Gastroesophageal sphincter (tissue), 4 donors: ENCODE measurements at regions not wholly inside any gene's neighbourhood (a gene's known extent, or its start where the extent isn't known, plus 50 kb on each side); places are given as distances from the start of the nearest gene placed in this dataset.

ENCODE experiments used
- ATAC-seq: fragments of 150-250 bp; one replicate; pipeline ENCODE4 v1.9.1; 2016; ENCODE audit warnings: mild to moderate bottlenecking, moderate library complexity
- H3K27ac ChIP-seq, 4 donors: fragments of 200-600 bp; sonication (generic) in 3 of 4; 1 replicate in 3 of 4; 2 replicates in 1 of 4; pipeline ENCODE4 v1.5.1; 2016 to 2019
- H3K27me3 ChIP-seq: fragments of 200-600 bp; sonication (generic); one replicate; pipeline ENCODE4 v1.5.1; 2019
- H3K36me3 ChIP-seq, 2 donors: fragments of 200-600 bp; sonication (generic); one replicate each; pipeline ENCODE4 v1.5.1; 2019; ENCODE audit warnings: control low read depth in 1 of 2
- H3K4me1 ChIP-seq, 3 donors: fragments of 200-600 bp; sonication (generic); 1 replicate in 2 of 3; 2 replicates in 1 of 3; pipeline ENCODE4 v1.5.1; 2016 to 2019; ENCODE audit warnings: control low read depth in 2 of 3
- H3K4me3 ChIP-seq, 2 donors: fragments of 200-600 bp; sonication (generic); one replicate each; pipeline ENCODE4 v1.5.1; 2019; ENCODE audit warnings: mild to moderate bottlenecking in 1 of 2, moderate library complexity in 1 of 2
- H3K9me3 ChIP-seq, 3 donors: fragments of 200-600 bp; sonication (generic); one replicate each; pipeline ENCODE4 v1.5.1; 2017 to 2019; ENCODE audit warnings: control low read depth in 2 of 3
- CTCF ChIP-seq, 4 experiments: fragments of 200-600 bp in 2 of 4; fragments of 450-650 bp in 2 of 4; sonication (generic) in 1 of 4; IDR thresholded peaks; one replicate each; pipeline ENCODE4 v1.5.1; 2017 to 2019; ENCODE audit warnings: antibody characterized with exemption in 4 of 4, mild to moderate bottlenecking in 2 of 4, moderate library complexity in 2 of 4
- EP300 ChIP-seq: sonication (generic); formaldehyde crosslinking; IDR thresholded peaks from one replicate; pipeline ENCODE4 v1.6.1; 2017; ENCODE audit warnings: antibody characterized with exemption, mild to moderate bottlenecking
- POLR2A ChIP-seq, 2 donors: fragments of 450-650 bp; IDR thresholded peaks; one replicate each; pipeline ENCODE4 v1.6.1; 2017; ENCODE audit warnings: antibody characterized with exemption in 2 of 2, mild to moderate bottlenecking in 2 of 2, moderate library complexity in 1 of 2
- POLR2AphosphoS5 ChIP-seq: sonication (generic); formaldehyde crosslinking; IDR thresholded peaks from one replicate; pipeline ENCODE4 v1.6.1; 2017; ENCODE audit warnings: antibody characterized with exemption
- WGBS, 2 donors: methylation state at CpG; one replicate each; pipeline ENCODE4 v1.1.5; 2018; ENCODE audit warnings: low coverage in 1 of 2; 5-methylcytosine and 5-hydroxymethylcytosine counted together

- no peak for TF ChIP-seq CTCF (IDR thresholded peaks at IDR 0.05)
- TF ChIP-seq EP300, result no peak
- TF ChIP-seq POLR2AphosphoS5, result no peak
- TF ChIP-seq POLR2A (IDR thresholded peaks at IDR 0.05), result no peak
- Histone ChIP-seq H3K27me3 (no peaks in the 10 kb centered on the region), H3K9me3 (no peaks in the 10 kb centered on the region), H3K36me3 (no peaks in the 10 kb centered on the region), H3K4me3 (no peak overlapping the region), H3K4me1 (no peaks in the 10 kb centered on the region), H3K27ac (no peak overlapping the region)
- no peak for ATAC-seq
- WGBS, 2 donors, result 84 to 91% methylated on average over 3 of the region's 3 CpGs
Observed at GRCh38 chr5:38011668-38012188, 171.9 kb upstream of the GDNF start.

- TF ChIP-seq POLR2AphosphoS5, result no peak
- no peak for TF ChIP-seq EP300
- no peak for TF ChIP-seq POLR2A (IDR thresholded peaks at IDR 0.05)
- no peak for TF ChIP-seq CTCF (IDR thresholded peaks at IDR 0.05)
- ATAC-seq, result no peak
Observed at GRCh38 chr5:38009749-38010358, 170.0 kb upstream of the GDNF start.

DNA sequence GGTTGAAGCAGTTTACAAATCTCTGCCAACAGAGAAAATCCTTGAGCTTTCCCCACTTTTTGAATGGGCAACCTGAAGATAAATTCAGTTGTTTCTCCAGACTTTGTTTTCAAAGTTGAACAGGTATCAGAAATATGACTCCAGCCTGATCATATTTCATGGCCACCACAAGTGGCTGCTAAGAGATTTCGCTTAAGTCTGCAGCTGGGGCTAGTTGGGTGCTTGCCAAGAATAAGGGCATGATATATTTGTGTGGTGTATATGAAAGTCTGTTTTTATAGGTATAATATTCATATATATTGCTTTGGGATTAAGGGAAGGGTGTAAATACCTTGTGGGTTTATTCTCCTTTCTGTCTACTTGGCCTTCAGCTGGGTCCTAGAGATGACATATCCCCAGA lies 168.4 kb upstream of the GDNF start:
- Histone ChIP-seq H3K4me1 (no peaks in the 10 kb centered on the region), H3K4me3 (no peak overlapping the region), H3K27ac (no peak overlapping the region), H3K9me3 (no peaks in the 10 kb centered on the region), H3K36me3 (no peaks in the 10 kb centered on the region), H3K27me3 (no peaks in the 10 kb centered on the region)
- TF ChIP-seq POLR2A (IDR thresholded peaks at IDR 0.05) (no peak), CTCF (IDR thresholded peaks at IDR 0.05) (no peak), POLR2AphosphoS5 (no peak), EP300 (no peak)
- no peak for ATAC-seq
- WGBS, 2 donors, result 100% methylated on average over 1 of the region's 1 CpG

More at GRCh38 chr5:38009749-38010358, 170.0 kb upstream of the GDNF start:
- H3K36me3 ChIP-seq, result no peaks in the 10 kb centered on the region
- H3K4me1 ChIP-seq, result no peaks in the 10 kb centered on the region
- no peak overlapping the region for H3K27ac ChIP-seq
- H3K4me3 ChIP-seq, result no peak overlapping the region
- H3K9me3 ChIP-seq, result no peaks in the 10 kb centered on the region
- H3K27me3 ChIP-seq, result no peaks in the 10 kb centered on the region
- WGBS, 2 donors, result 83% methylated on average over 2 of the region's 2 CpGs; no CpG with 5 or more reads in 1 of the 2 donors

- Histone ChIP-seq H3K36me3 (no peaks in the 10 kb centered on the region), H3K4me3 (no peak overlapping the region), H3K9me3 (no peaks in the 10 kb centered on the region), H3K4me1 (no peaks in the 10 kb centered on the region), H3K27ac (no peak overlapping the region), H3K27me3 (no peaks in the 10 kb centered on the region)
- no peak for ATAC-seq
- no peak for TF ChIP-seq POLR2A (IDR thresholded peaks at IDR 0.05)
- no peak for TF ChIP-seq POLR2AphosphoS5
- no peak for TF ChIP-seq CTCF (IDR thresholded peaks at IDR 0.05)
- TF ChIP-seq EP300, result no peak
- WGBS, 2 donors, result 64 to 67% methylated on average over 1 of the region's 1 CpG
Observed at GRCh38 chr5:37999593-37999992, 159.8 kb upstream of the GDNF start.

DNA sequence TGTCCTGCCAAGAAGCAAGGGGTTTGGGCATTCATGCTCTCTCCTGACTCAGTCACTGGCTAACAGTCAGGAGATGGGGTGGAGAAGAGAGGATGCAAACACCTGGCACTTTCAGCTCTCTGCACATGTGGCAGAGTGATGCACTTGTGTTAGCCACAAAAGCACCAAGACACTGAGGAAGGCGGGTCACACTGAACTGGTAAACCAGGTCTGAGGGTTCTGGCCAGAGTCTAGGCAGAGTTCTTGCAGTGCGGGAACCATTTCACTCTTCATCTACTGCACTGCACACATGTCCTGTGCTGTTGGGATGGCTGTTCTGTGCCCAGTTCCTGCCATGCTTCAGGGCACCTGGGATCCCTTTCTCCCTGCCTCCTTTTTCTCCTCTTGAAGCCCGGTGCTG lies 157.1 kb upstream of the GDNF start:
- Histone ChIP-seq H3K9me3 (no peaks in the 10 kb centered on the region), H3K4me3 (no peak overlapping the region), H3K27ac (no peak overlapping the region), H3K36me3 (no peaks in the 10 kb centered on the region), H3K27me3 (no peaks in the 10 kb centered on the region), H3K4me1 (peaks cover 0 to under 1% (median 0%) of the 10 kb centered on the region in 3 donors)
- WGBS, 2 donors, result 100% methylated on average over 1 to 2 of the region's 3 CpGs
- TF ChIP-seq CTCF (IDR thresholded peaks at IDR 0.05) (no peak), EP300 (no peak), POLR2A (IDR thresholded peaks at IDR 0.05) (no peak), POLR2AphosphoS5 (no peak)
- ATAC-seq, result no peak
